GM18502 (cell line): ENCODE measurements at regions not wholly inside any gene's neighbourhood (a gene's known extent, or its start where the extent isn't known, plus 50 kb on each side); places are given as distances from the start of the nearest gene placed in this dataset.
"Not testable (repeated sequence)": the region's sequence is repeated elsewhere in the genome, so short reads cannot be mapped to it uniquely, and the experiment has no call there.

ENCODE experiments used
- ATAC-seq: cut with Tn5 transposase; IDR thresholded peaks from one replicate; pipeline ENCODE4 v1.9.1; 2021; ENCODE audit warnings: mild to moderate bottlenecking; ENCODE audit not compliant: unreplicated experiment, poor library complexity

- no peak for ATAC-seq
These were observed 94.4 kb upstream of the COL1A2 start for GRCh38 chr7:94300176-94300835.

GRCh38 chr7:94301024-94301586 lies 93.6 kb upstream of the COL1A2 start:
- no peak for ATAC-seq

DNA sequence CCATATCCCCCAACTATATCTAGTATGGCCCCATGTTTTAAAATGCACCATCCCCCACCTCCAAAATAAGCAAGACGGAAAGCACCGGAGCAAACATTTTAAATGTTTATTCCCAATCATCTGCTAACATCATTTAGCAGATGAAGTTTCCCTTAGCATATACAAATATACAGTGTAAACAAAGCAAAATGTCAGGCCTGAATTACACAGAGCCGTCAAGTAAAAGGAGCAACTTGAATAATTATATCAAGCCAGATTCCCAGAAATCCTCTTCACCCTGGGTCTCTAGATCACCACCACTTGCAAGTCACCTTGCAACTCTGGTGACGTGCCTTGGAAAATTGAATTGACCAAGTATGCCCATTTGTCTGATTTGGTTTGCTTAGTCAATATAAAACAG lies 91.6 kb upstream of the COL1A2 start:
- no peak for ATAC-seq

DNA sequence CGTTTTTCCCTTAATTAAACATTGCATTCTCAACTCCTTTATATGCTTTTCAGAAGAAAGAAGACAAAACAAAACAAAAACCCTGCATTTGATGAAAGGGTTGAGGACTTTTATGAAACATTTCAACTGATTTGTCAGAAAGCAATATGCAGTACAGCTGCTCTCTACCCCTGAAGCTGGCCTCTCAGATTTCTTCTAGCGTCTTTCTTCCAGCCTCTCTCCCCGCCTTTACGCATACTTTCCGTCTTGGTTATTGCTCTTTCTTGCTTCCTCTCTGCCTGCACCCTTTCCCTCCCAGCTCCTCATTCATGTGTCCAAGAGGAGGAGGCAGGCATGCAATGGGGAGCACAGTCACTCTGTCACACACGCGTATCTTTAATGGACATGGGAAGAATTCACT lies 91.0 kb upstream of the COL1A2 start:
- ATAC-seq = no peak

DNA sequence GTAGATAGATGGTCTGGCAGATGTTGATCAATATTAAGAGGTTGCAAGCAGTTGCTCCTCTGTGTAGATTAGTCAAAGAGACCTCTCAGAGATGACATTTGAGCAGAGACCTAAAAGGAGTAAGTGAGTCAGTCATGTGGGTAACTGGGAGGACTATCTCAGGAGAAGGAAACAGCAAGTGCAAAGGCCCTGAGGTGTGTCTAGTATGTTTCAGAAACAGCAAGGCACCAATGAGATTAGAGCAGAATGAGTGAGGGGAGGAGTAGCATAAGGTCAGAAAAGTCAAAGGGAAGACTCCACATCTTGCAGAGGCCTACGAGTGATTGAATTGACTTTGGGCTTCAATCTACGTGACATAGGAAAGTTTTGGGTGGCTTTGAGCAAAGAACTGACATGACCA lies 89.8 kb upstream of the COL1A2 start:
- no peak for ATAC-seq

DNA sequence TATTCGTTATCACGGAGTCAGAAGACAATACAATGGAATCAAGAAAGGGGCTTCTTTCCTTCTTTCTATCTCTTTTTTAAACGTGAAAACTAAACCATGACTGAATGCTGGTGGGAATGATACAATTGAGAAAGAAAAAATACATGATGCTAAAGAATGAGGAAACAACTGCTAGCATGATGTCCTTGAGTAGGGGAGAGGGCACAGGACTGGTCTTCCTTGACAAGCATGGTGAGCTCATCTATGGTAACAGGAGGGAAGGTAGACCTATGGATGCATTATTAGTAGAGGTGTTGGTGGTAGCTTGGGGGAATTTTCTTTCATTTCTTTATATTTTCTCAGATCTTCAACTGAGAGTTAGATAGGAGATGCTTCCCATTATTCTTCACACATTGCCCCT lies 88.9 kb upstream of the COL1A2 start:
- no peak for ATAC-seq

DNA sequence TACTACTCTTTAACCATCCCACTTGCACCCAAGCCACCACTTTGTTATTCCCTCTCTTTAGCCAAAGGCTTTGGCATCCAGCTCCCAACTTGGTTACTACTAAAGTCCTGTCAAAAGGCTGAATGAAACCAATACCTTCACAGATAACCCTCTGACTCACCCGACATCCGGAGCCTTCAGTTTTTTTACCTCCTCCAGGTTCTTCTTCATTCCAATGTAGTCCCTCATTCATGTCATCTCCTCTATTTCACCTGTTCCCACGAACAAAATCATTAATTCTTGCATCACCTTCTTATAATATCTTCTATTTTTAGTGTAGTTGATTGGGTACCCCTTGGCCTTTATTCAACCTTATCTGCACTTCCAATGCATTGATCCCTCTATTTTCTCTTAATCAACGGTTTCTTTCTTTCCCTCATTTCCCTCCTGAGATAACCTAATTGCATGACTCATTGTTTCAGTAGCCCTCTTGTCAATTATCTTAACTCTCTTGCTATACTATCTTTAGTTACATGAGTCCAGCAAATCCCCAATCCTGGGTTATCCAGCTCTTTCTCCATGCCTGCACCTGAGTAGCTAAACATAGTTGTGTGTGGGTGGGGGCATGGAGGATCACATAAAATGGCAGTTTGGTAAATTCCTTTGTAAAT lies 87.2 kb upstream of the COL1A2 start:
- no peak for ATAC-seq

DNA sequence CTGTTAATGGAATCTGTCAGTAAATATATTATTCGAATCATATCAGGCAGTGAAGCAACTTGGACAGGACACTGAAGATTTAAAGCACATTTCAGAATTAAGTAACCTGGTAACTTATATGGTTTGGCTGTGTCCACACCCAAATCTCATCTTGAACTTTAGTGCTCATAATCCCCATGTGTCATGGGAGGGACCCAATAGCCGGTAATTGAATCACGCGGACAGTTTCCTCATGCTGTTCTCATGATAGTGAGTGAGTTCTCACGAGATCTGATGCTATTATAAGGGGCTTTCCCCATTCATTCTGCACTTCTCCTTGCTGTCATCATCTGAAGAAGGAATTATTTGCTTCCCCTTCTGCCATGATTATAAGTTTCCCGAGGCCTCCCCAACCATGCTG lies 83.2 kb upstream of the COL1A2 start:
- no peak for ATAC-seq

DNA sequence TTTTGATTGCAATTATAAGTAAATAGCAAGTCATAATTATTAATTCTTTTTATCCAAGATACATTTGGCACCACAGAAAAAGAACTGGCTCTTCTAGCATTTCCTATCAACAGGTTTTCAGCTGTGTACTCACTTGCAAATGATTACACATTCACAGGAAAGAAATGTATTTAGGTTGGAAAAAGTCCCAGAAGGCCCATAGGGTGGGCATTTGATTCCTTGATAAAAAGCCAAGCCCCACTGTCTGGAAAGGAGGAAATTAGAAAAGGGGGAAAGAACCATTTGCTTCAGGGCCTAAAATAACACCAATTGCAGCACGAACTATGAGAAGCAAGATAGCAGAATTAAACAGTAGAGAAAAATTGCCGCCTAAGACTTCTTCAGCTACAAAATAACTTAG lies 80.8 kb upstream of the COL1A2 start:
- no peak for ATAC-seq

GRCh38 chr7:94314413-94315410 lies 80.0 kb upstream of the COL1A2 start:
- ATAC-seq = no peak

DNA sequence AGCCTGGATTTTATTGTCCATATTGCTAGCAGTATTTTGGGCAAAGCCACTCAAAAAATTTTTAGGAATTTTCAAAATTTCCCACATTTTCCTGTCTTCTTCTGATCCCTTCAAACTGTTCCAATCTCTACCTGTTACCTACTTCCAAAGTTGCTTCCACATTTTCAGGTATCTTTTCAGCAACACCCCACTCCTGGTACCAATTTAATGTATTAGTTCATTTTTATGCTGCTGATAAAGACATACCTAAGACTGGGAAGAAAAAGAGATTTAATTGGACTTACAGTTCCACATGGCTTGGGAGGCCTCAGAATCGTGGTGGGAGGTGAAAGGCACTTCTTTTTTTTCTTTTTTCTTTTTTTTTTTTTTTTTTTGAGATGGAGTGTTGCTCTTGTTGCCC lies 73.6 kb upstream of the COL1A2 start:
- not testable (repeated sequence) for ATAC-seq

- ATAC-seq = no peak
These were observed 70.9 kb upstream of the COL1A2 start for GRCh38 chr7:94323844-94324243.

GRCh38 chr7:94324380-94325121 lies 70.1 kb upstream of the COL1A2 start:
- no peak for ATAC-seq

- ATAC-seq = no peak
These were observed 69.6 kb upstream of the COL1A2 start for GRCh38 chr7:94325122-94325475.

GRCh38 chr7:94330269-94331020 lies 64.2 kb upstream of the COL1A2 start:
- no peak for ATAC-seq

DNA sequence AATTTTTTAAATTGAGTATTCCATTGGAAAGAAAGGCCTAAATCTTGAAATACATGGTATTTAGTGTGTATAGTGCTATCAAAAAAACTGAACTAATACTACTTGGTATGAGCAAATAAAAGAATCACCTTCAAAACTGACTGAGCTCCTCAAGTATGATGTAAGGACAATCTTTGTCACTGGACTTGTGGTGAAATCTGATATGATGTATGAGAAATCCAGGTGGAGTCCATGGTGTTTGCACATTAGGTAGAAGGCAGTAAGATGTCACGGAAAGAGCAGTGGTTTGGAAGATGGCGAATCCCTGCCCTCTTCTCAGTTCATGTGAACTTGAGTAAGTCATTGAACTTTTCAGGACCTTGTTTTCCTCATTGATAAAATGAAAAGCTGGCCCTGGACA lies 62.1 kb upstream of the COL1A2 start:
- no peak for ATAC-seq

GRCh38 chr7:94333810-94334209 lies 60.9 kb upstream of the COL1A2 start:
- no peak for ATAC-seq

DNA sequence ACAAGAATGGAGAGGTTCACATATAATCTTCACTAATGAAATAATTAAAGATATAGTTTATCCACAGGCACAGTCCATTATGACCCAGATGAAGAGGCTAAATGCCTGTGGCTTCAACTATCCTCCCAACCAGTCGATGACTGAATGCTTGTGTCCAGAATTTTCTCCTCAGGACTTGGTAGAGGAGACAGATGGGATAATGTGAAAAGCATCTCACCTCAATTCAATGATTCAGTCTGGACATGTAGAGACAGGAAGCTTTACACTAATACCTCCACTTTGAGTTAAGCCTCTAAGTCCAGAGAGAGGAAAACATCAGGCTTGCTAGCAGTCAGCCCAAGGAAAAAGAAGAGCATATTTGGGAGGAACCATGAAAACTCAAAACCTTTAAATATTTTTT lies 59.1 kb upstream of the COL1A2 start:
- no peak for ATAC-seq

GRCh38 chr7:94336009-94336408 lies 58.7 kb upstream of the COL1A2 start:
- no peak for ATAC-seq
